ENCODE measurements at regions not wholly inside any gene's neighbourhood (a gene's known extent, or its start where the extent isn't known, plus 50 kb on each side); places are given as distances from the start of the nearest gene placed in this dataset.

DNA sequence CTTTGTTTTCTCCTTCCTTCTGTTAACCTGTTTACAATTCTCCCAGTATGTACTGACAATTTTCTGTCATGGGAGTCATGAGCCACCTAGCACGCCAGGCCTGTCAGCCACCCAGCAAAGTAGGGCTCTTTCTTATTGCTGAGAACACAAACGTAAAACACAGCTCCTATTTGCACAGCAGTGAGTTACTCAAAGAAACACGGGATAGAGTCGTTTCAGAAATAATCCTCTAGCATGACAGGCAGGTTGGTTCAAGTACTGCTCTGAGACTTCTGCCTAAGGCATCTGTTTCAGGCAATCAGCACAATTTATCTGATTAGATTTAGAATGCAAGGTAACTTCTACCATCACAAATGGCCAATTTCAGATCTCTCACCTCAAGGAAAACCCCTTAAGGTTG, 88.8 kb downstream of the CD24 start:
- no peak for TF ChIP-seq POLR2A (IDR thresholded peaks at IDR 0.05)
- TF ChIP-seq, protein P1, sequence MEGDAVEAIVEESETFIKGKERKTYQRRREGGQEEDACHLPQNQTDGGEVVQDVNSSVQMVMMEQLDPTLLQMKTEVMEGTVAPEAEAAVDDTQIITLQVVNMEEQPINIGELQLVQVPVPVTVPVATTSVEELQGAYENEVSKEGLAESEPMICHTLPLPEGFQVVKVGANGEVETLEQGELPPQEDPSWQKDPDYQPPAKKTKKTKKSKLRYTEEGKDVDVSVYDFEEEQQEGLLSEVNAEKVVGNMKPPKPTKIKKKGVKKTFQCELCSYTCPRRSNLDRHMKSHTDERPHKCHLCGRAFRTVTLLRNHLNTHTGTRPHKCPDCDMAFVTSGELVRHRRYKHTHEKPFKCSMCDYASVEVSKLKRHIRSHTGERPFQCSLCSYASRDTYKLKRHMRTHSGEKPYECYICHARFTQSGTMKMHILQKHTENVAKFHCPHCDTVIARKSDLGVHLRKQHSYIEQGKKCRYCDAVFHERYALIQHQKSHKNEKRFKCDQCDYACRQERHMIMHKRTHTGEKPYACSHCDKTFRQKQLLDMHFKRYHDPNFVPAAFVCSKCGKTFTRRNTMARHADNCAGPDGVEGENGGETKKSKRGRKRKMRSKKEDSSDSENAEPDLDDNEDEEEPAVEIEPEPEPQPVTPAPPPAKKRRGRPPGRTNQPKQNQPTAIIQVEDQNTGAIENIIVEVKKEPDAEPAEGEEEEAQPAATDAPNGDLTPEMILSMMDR (IDR thresholded peaks at IDR 0.05): no peak

Measured in lower leg skin (tissue), 3 donors.